ENCODE measurements at regions not wholly inside any gene's neighbourhood (a gene's known extent, or its start where the extent isn't known, plus 50 kb on each side); places are given as distances from the start of the nearest gene placed in this dataset.

GRCh38 chr2:239472235-239472775 is 71.5 kb upstream of the HDAC4 start:
- DNase-seq = no peak

GRCh38 chr2:239471011-239471792 is 70.4 kb upstream of the HDAC4 start:
- DNase-seq = no peak

GRCh38 chr2:239470151-239470900 is 69.5 kb upstream of the HDAC4 start:
- no peak for DNase-seq

GRCh38 chr2:239469106-239469960 is 68.5 kb upstream of the HDAC4 start:
- no peak for DNase-seq

- DNase-seq = no peak
Observed at GRCh38 chr2:239468491-239469105, 67.8 kb upstream of the HDAC4 start.

GRCh38 chr2:239467956-239468490 is 67.2 kb upstream of the HDAC4 start:
- no peak for DNase-seq

- DNase-seq = no peak
Observed at GRCh38 chr2:239467281-239467955, 66.6 kb upstream of the HDAC4 start.

- no peak for DNase-seq
Observed at GRCh38 chr2:239466755-239467271, 66.0 kb upstream of the HDAC4 start.

- no peak for DNase-seq
Observed at GRCh38 chr2:239466061-239466754, 65.4 kb upstream of the HDAC4 start.

- no peak for DNase-seq
Observed at GRCh38 chr2:239465017-239466001, 64.5 kb upstream of the HDAC4 start.

GRCh38 chr2:239464166-239465016 is 63.6 kb upstream of the HDAC4 start:
- DNase-seq = no peak

GRCh38 chr2:239463541-239464165 is 62.8 kb upstream of the HDAC4 start:
- DNase-seq = no peak

GRCh38 chr2:239462671-239463506 is 62.1 kb upstream of the HDAC4 start:
- DNase-seq = no peak

GRCh38 chr2:239462191-239462515 is 61.3 kb upstream of the HDAC4 start:
- no peak for DNase-seq

- no peak for DNase-seq
Observed at GRCh38 chr2:239461291-239462190, 60.7 kb upstream of the HDAC4 start.

GRCh38 chr2:239460780-239461179 is 60.0 kb upstream of the HDAC4 start:
- DNase-seq = no peak
